H1 (cell line): ENCODE measurements at regions not wholly inside any gene's neighbourhood (a gene's known extent, or its start where the extent isn't known, plus 50 kb on each side); places are given as distances from the start of the nearest gene placed in this dataset.

ENCODE experiments used
- CTCF ChIA-PET: fragments of 300-600 bp; sonication (Branson Sonifier 250); formaldehyde crosslinking; loops from one replicate; lab custom pipeline; 2021; ENCODE audit not compliant: partially characterized antibody; lab: Charles Lee
- POLR2A ChIA-PET: fragments of 300-600 bp; sonication (Branson Sonifier 250); formaldehyde crosslinking; loops from one replicate; lab custom pipeline; 2021; ENCODE audit warnings: inconsistent platforms; ENCODE audit not compliant: partially characterized antibody; lab: Charles Lee
- DNase-seq, 2 experiments: peaks; one replicate each; pipeline versions ENCODE4 v3.0.0 to v3.0.0-alpha.2; 2010 to 2022; ENCODE audit warnings: low spot score in 2 of 2, low read depth in 1 of 2, mixed read lengths in 1 of 2
- FAIRE-seq: peaks from 2 replicates; lab custom pipeline; 2011; peaks lifted over from hg19 to GRCh38; lab: Jason Lieb, UNC
- H2AFZ ChIP-seq: 2 replicates; pipeline ENCODE4 v1.8.1; 2012; ENCODE audit warnings: low read length, inconsistent platforms
- H2AK5ac ChIP-seq: 2 replicates; pipeline ENCODE4 v1.6.1; 2013; ENCODE audit warnings: low read depth, low read length
- H2BK120ac ChIP-seq: replicated peaks from 2 replicates; pipeline ENCODE3; 2013; ENCODE audit warnings: low read depth, low read length, inconsistent platforms
- H2BK12ac ChIP-seq: 2 replicates; pipeline ENCODE4 v1.6.1; 2013; ENCODE audit warnings: low read depth, low read length
- H2BK15ac ChIP-seq: 2 replicates; pipeline ENCODE4 v1.6.1; 2013; ENCODE audit warnings: low read length
- H2BK20ac ChIP-seq: 2 replicates; pipeline ENCODE4 v1.6.1; 2013; ENCODE audit warnings: low read length
- H2BK5ac ChIP-seq: 2 replicates; pipeline ENCODE4 v1.6.1; 2013; ENCODE audit warnings: low read depth, low read length
- H3K14ac ChIP-seq: 2 replicates; pipeline ENCODE4 v1.6.1; 2013; ENCODE audit warnings: inconsistent platforms; ENCODE audit not compliant: insufficient read length
- H3K18ac ChIP-seq: 2 replicates; pipeline ENCODE4 v1.6.1; 2013; ENCODE audit warnings: low read length; ENCODE audit errors: extremely low read depth
- H3K23ac ChIP-seq: 2 replicates; pipeline ENCODE4 v1.6.1; 2013; ENCODE audit warnings: inconsistent platforms; ENCODE audit not compliant: insufficient read length
- H3K23me2 ChIP-seq: 2 replicates; pipeline ENCODE4 v1.6.1; 2013; ENCODE audit warnings: low read depth, low read length
- H3K27ac ChIP-seq: 2 replicates; pipeline ENCODE4 v1.6.1; 2011; ENCODE audit warnings: low read depth, low read length, inconsistent platforms
- H3K27me3 ChIP-seq, 4 experiments: replicated peaks in 1 of 4; 1 replicate in 1 of 4; 2 replicates in 3 of 4; pipeline versions ENCODE4 v1.6.1 to v1.8.1; 2011 to 2013; ENCODE audit warnings: low read length in 3 of 4, mild to moderate bottlenecking in 3 of 4, inconsistent platforms in 2 of 4, mixed read lengths in 2 of 4, moderate library complexity in 1 of 4; ENCODE audit not compliant: control insufficient read depth in 3 of 4, insufficient read depth in 3 of 4; ENCODE audit errors: extremely low read depth in 1 of 4
- H3K36me3 ChIP-seq, 4 experiments: 2 replicates each; pipeline versions ENCODE4 v1.6.1 to v1.8.1; 2011 to 2013; ENCODE audit warnings: mild to moderate bottlenecking in 4 of 4, low read length in 3 of 4, moderate library complexity in 2 of 4, control low read depth in 1 of 4, inconsistent platforms in 1 of 4; ENCODE audit not compliant: insufficient read depth in 4 of 4, control insufficient read depth in 2 of 4
- H3K4ac ChIP-seq: replicated peaks from 2 replicates; pipeline ENCODE3; 2013; ENCODE audit warnings: low read length, low read depth, mixed read lengths, inconsistent platforms; ENCODE audit not compliant: insufficient read length
- H3K4me1 ChIP-seq, 4 experiments: replicated peaks in 1 of 4; 1 replicate in 1 of 4; 2 replicates in 3 of 4; pipeline versions ENCODE4 v1.6.1 to v1.8.1; 2011 to 2013; ENCODE audit warnings: low read length in 3 of 4, inconsistent platforms in 2 of 4, mixed read lengths in 1 of 4; ENCODE audit not compliant: insufficient read depth in 4 of 4, control insufficient read depth in 3 of 4
- H3K4me2 ChIP-seq, 2 experiments: 2 replicates each; pipeline versions ENCODE4 v1.6.1 to v1.8.1; 2011 to 2013; ENCODE audit warnings: low read depth in 2 of 2, low read length in 2 of 2, control low read depth in 1 of 2, inconsistent platforms in 1 of 2, mild to moderate bottlenecking in 1 of 2; ENCODE audit not compliant: insufficient read depth in 1 of 2
- H3K4me3 ChIP-seq, 4 experiments: fragments of 200-600, 300-600 bp in 1 of 4; sonication (generic), shearing (Covaris generic), sonication (Bioruptor Twin) in 1 of 4; 2 replicates each; pipeline versions ENCODE4 v1.5.1 to v1.8.1; 2011 to 2016; ENCODE audit warnings: low read length in 4 of 4, low read depth in 3 of 4, control low read depth in 2 of 4, inconsistent platforms in 2 of 4, mild to moderate bottlenecking in 2 of 4, mixed read lengths in 1 of 4, moderate library complexity in 1 of 4; ENCODE audit not compliant: insufficient read depth in 2 of 4; ENCODE audit errors: extremely low read depth in 1 of 4
- H3K56ac ChIP-seq: replicated peaks from 2 replicates; pipeline ENCODE3; 2013; ENCODE audit warnings: low read depth, mild to moderate bottlenecking, mixed read lengths, low read length, inconsistent platforms; ENCODE audit not compliant: insufficient read length
- H3K79me1 ChIP-seq: 2 replicates; pipeline ENCODE4 v1.6.1; 2013; ENCODE audit warnings: low read depth, low read length, control low read depth
- H3K79me2 ChIP-seq, 2 experiments: 2 replicates each; pipeline versions ENCODE4 v1.6.1 to v1.8.1; 2012 to 2013; ENCODE audit warnings: low read length in 2 of 2, mild to moderate bottlenecking in 2 of 2, inconsistent platforms in 1 of 2; ENCODE audit not compliant: insufficient read depth in 2 of 2, control insufficient read depth in 1 of 2
- H3K9ac ChIP-seq, 4 experiments: replicated peaks in 1 of 4; 1 replicate in 1 of 4; 2 replicates in 3 of 4; pipeline versions ENCODE4 v1.6.1 to v1.8.1; 2011 to 2013; ENCODE audit warnings: low read depth in 3 of 4, low read length in 3 of 4, control low read depth in 2 of 4, mild to moderate bottlenecking in 2 of 4, moderate library complexity in 2 of 4, inconsistent platforms in 1 of 4; ENCODE audit errors: extremely low read depth in 1 of 4
- H3K9me3 ChIP-seq, 2 experiments: 2 replicates each; pipeline versions ENCODE4 v1.6.1 to v1.8.1; 2012 to 2013; ENCODE audit warnings: mild to moderate bottlenecking in 2 of 2, moderate library complexity in 2 of 2, control low read depth in 1 of 2, inconsistent platforms in 1 of 2, low read depth in 1 of 2, low read length in 1 of 2, mixed read lengths in 1 of 2; ENCODE audit not compliant: insufficient read depth in 2 of 2
- H4K20me1 ChIP-seq, 2 experiments: replicated peaks in 1 of 2; 2 replicates each; pipeline versions ENCODE3 to v1.8.1; 2011 to 2013; ENCODE audit warnings: inconsistent platforms in 2 of 2, low read length in 2 of 2, mild to moderate bottlenecking in 1 of 2; ENCODE audit not compliant: insufficient read depth in 2 of 2, control insufficient read depth in 1 of 2
- H4K5ac ChIP-seq: 2 replicates; pipeline ENCODE4 v1.6.1; 2013; ENCODE audit warnings: low read length, low read depth, mixed read lengths, inconsistent platforms; ENCODE audit not compliant: insufficient read length
- H4K8ac ChIP-seq: 2 replicates; pipeline ENCODE4 v1.8.0; 2013; ENCODE audit warnings: mild to moderate bottlenecking, moderate library complexity, low read length, inconsistent platforms; ENCODE audit not compliant: insufficient read depth; ENCODE audit errors: extremely low read depth
- H4K91ac ChIP-seq: replicated peaks from 2 replicates; pipeline ENCODE3; 2013; ENCODE audit warnings: low read length, mixed read lengths, inconsistent platforms; ENCODE audit not compliant: insufficient read length
- ASH2L ChIP-seq: fragments of 200-600, 300-600 bp; sonication (generic); IDR thresholded peaks from one replicate; pipeline ENCODE4 v1.7.1; 2017; ENCODE audit warnings: low read length
- CTCF ChIP-seq, 3 experiments: IDR thresholded peaks; 1 replicate in 2 of 3; 2 replicates in 1 of 3; pipeline versions ENCODE4 v1.5.1 to v1.6.1; 2011; ENCODE audit warnings: low read length in 3 of 3, mild to moderate bottlenecking in 3 of 3, inconsistent platforms in 2 of 3, low read depth in 1 of 3, moderate library complexity in 1 of 3; ENCODE audit not compliant: insufficient read depth in 1 of 3; ENCODE audit errors: control extremely low read depth in 1 of 3
- EZH2 ChIP-seq: fragments of 200-600 bp; sonication (generic); IDR thresholded peaks from 2 replicates; pipeline ENCODE4 v1.7.1; 2012; ENCODE audit warnings: low read depth, mild to moderate bottlenecking, moderate library complexity, low read length, inconsistent platforms; ENCODE audit not compliant: severe bottlenecking
- FOSL1 ChIP-seq: IDR thresholded peaks from 2 replicates; pipeline ENCODE4 v1.6.1; 2011; ENCODE audit warnings: mild to moderate bottlenecking, low read depth, low read length, moderate library complexity; ENCODE audit not compliant: insufficient read depth
- HDAC6 ChIP-seq: IDR thresholded peaks from one replicate; pipeline ENCODE4 v1.7.1; 2012; ENCODE audit warnings: low read depth, mild to moderate bottlenecking, inconsistent platforms, low read length, moderate library complexity
- MAX ChIP-seq: IDR thresholded peaks from 2 replicates; pipeline ENCODE4 v1.6.1; 2012; ENCODE audit warnings: inconsistent platforms
- NRF1 ChIP-seq: IDR thresholded peaks from 2 replicates; pipeline ENCODE4 v1.6.1; 2011; ENCODE audit warnings: mild to moderate bottlenecking, low read depth, low read length, improper control_type of control experiment
- POLR2A ChIP-seq, 2 experiments: IDR thresholded peaks; 1 replicate in 1 of 2; 2 replicates in 1 of 2; pipeline ENCODE4 v1.6.1; 2011; ENCODE audit warnings: low read depth in 2 of 2, low read length in 2 of 2, mild to moderate bottlenecking in 2 of 2; ENCODE audit errors: control extremely low read depth in 1 of 2
- RAD21 ChIP-seq, 2 experiments: IDR thresholded peaks in 1 of 2; conservative IDR thresholded peaks in 1 of 2; 2 replicates each; pipeline ENCODE4 v1.6.1; 2011; ENCODE audit warnings: low read depth in 2 of 2, low read length in 2 of 2, improper control_type of control experiment in 1 of 2, inconsistent platforms in 1 of 2, mild to moderate bottlenecking in 1 of 2, moderate library complexity in 1 of 2
- SIX5 ChIP-seq: IDR thresholded peaks from 2 replicates; pipeline ENCODE4 v1.6.1; 2011; ENCODE audit warnings: mild to moderate bottlenecking, low read depth, low read length
- SRF ChIP-seq: IDR thresholded peaks from 2 replicates; pipeline ENCODE4 v1.6.1; 2011; ENCODE audit warnings: mild to moderate bottlenecking, low read depth, low read length, moderate library complexity
- TBP ChIP-seq: IDR thresholded peaks from 2 replicates; pipeline ENCODE4 v1.6.1; 2011; ENCODE audit warnings: low read depth, low read length, improper control_type of control experiment
- TCF12 ChIP-seq: IDR thresholded peaks from 2 replicates; pipeline ENCODE4 v1.6.1; 2011; ENCODE audit warnings: low read depth, mild to moderate bottlenecking, low read length
- WGBS, 2 experiments: shearing (Covaris generic) in 1 of 2; methylation state at CpG; one replicate each; pipeline versions ENCODE4 v1.1.6 to v1.1.7; 2013 to 2015; ENCODE audit warnings: low lambda C conversion rate in 2 of 2, mixed read lengths in 2 of 2, inconsistent platforms in 1 of 2, low coverage in 1 of 2, missing lambda C conversion rate in 1 of 2; ENCODE audit not compliant: insufficient replicate concordance in 2 of 2, insufficient coverage in 1 of 2, insufficient read length in 1 of 2; ENCODE audit errors: extremely low coverage in 1 of 2, missing lambda C conversion rate in 1 of 2; 5-methylcytosine and 5-hydroxymethylcytosine counted together

- no peaks in the 10 kb centered on the region for H3K27me3 ChIP-seq
- H3K4me2 ChIP-seq = no peak overlapping the region
- no peak overlapping the region for H3K14ac ChIP-seq
- DNase-seq (no peak), FAIRE-seq (no peak)
- H2AFZ ChIP-seq = 0 out of 2 replicates have a peak overlapping the region, but pooled peaks have one; percentile 20
- H3K56ac ChIP-seq = no peak overlapping the region
- H2BK12ac ChIP-seq = no peak overlapping the region
- H3K79me2 ChIP-seq = no peaks in the 10 kb centered on the region
- H2BK5ac ChIP-seq = no peak overlapping the region
- no peak overlapping the region for H3K9ac ChIP-seq
- H2BK15ac ChIP-seq = no peak overlapping the region
- TF ChIP-seq ASH2L = no peak
- TF ChIP-seq TCF12 = no peak
- no peak for TF ChIP-seq HDAC6
- no peak for TF ChIP-seq POLR2A (IDR thresholded peaks at IDR 0.05; ENCODE audit: control extremely low read depth in 1 of 2, low read depth in 2 of 2, low read length in 2 of 2)
- TF ChIP-seq SIX5 = no peak
- TF ChIP-seq CTCF (IDR thresholded peaks at IDR 0.05; ENCODE audit: control extremely low read depth in 1 of 3, insufficient read depth in 1 of 3, low read depth in 1 of 3, low read length in 3 of 3) = no peak
- no peak for TF ChIP-seq RAD21 (IDR thresholded peaks at IDR 0.05 in 1 of 2, conservative IDR thresholded peaks at IDR 0.05 in 1 of 2; ENCODE audit: low read depth in 2 of 2, low read length in 2 of 2)
- no peak for TF ChIP-seq NRF1
- TF ChIP-seq SRF = no peak
- no peak for TF ChIP-seq TBP
- TF ChIP-seq FOSL1 = no peak
- TF ChIP-seq MAX = no peak
- TF ChIP-seq EZH2 = no peak
- no peak overlapping the region for H2AK5ac ChIP-seq
- H3K9me3 ChIP-seq = no peaks in the 10 kb centered on the region; a peak in 1 of 4 replicates
- H3K4ac ChIP-seq = no peak overlapping the region
- H4K20me1 ChIP-seq = no peaks in the 10 kb centered on the region
- H4K91ac ChIP-seq = no peak overlapping the region
- no peak overlapping the region for H2BK120ac ChIP-seq
- no peak overlapping the region for H4K5ac ChIP-seq
- H3K4me3 ChIP-seq = no peak overlapping the region
- WGBS, 2 experiments = 91% methylated on average over 4 of the region's 4 CpGs; no CpG with 5 or more reads in 1 of the 2 experiments
- H3K36me3 ChIP-seq = no peaks in the 10 kb centered on the region
- POLR2A ChIA-PET = no interaction called here
- H3K23me2 ChIP-seq = no peaks in the 10 kb centered on the region
- no peaks in the 10 kb centered on the region for H3K79me1 ChIP-seq
- no peaks in the 10 kb centered on the region for H3K4me1 ChIP-seq
- no peak overlapping the region for H3K23ac ChIP-seq
- no peak overlapping the region for H4K8ac ChIP-seq
- no peak overlapping the region for H2BK20ac ChIP-seq
- no peak overlapping the region for H3K18ac ChIP-seq
- CTCF ChIA-PET = interaction anchor here (0.6 to 1.3 kb wide), 2 partner anchors 9 to 209 kb away, joined by 3 to 4 read pairs; no protein-coding TSS in a partner anchor
- no peak overlapping the region for H3K27ac ChIP-seq
Measured at GRCh38 chr2:53484531-53484930, 283.1 kb upstream of the CHAC2 start.
